ENCODE measurements at regions not wholly inside any gene's neighbourhood (a gene's known extent, or its start where the extent isn't known, plus 50 kb on each side); places are given as distances from the start of the nearest gene placed in this dataset.

- TF ChIP-seq STAT5B (CRISPR knock-in tag; IDR thresholded peaks at IDR 0.05) = no peak
- no peak for TF ChIP-seq SCMH1 (CRISPR knock-in tag; IDR thresholded peaks at IDR 0.05; ENCODE audit: borderline replicate concordance)
- no peak for TF ChIP-seq ATF3 (CRISPR knock-in tag; IDR thresholded peaks at IDR 0.05)
- TF ChIP-seq JUNB (CRISPR knock-in tag; IDR thresholded peaks at IDR 0.05; ENCODE audit: borderline replicate concordance) = no peak
- no peak for TF ChIP-seq KAT7 (CRISPR knock-in tag; IDR thresholded peaks at IDR 0.05; ENCODE audit: borderline replicate concordance)
- TF ChIP-seq SIN3A (IDR thresholded peaks at IDR 0.05; ENCODE audit: borderline replicate concordance, low read depth, low read length) = no peak
- no peak for TF ChIP-seq ZFX (CRISPR knock-in tag; IDR thresholded peaks at IDR 0.05; ENCODE audit: low read depth)
- no peak for TF ChIP-seq CREM (IDR thresholded peaks at IDR 0.05)
- no peak for TF ChIP-seq CREM (CRISPR knock-in tag; IDR thresholded peaks at IDR 0.05)
- TF ChIP-seq JUN (CRISPR knock-in tag; IDR thresholded peaks at IDR 0.05) = no peak
- TF ChIP-seq, protein P1, sequence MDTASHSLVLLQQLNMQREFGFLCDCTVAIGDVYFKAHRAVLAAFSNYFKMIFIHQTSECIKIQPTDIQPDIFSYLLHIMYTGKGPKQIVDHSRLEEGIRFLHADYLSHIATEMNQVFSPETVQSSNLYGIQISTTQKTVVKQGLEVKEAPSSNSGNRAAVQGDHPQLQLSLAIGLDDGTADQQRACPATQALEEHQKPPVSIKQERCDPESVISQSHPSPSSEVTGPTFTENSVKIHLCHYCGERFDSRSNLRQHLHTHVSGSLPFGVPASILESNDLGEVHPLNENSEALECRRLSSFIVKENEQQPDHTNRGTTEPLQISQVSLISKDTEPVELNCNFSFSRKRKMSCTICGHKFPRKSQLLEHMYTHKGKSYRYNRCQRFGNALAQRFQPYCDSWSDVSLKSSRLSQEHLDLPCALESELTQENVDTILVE (CRISPR knock-in tag; IDR thresholded peaks at IDR 0.05) = no peak
- TF ChIP-seq MAZ (IDR thresholded peaks at IDR 0.05; ENCODE audit: borderline replicate concordance, low read depth, low read length) = no peak
- TF ChIP-seq MAZ (CRISPR knock-in tag; IDR thresholded peaks at IDR 0.05; ENCODE audit: low read depth) = no peak
Observed at GRCh38 chr22:47591016-47591415, 828.6 kb downstream of the TBC1D22A start.

Measured in HepG2 (cell line).